IMR-90 (cell line): ENCODE measurements at regions not wholly inside any gene's neighbourhood (a gene's known extent, or its start where the extent isn't known, plus 50 kb on each side); places are given as distances from the start of the nearest gene placed in this dataset.

Experiments used
- ATAC-seq: fragments of 200-7000 bp; cut with Tn5 transposase; 2 replicates; pipeline ENCODE4 v1.9.1; 2020; ENCODE audit warnings: low read depth, mild to moderate bottlenecking, moderate library complexity
- BruUV-seq: library from RNA; stranded (reverse); fragments of 400-500 nt; replicated peaks from 2 replicates; lab custom pipeline; 2021; lab: Mats Ljungman, UMichigan
- CTCF ChIA-PET: fragments of 300-600 bp; formaldehyde crosslinking; extraction: SDS; loops from one replicate; lab custom pipeline; 2021; ENCODE audit warnings: antibody characterized with exemption; lab: Yijun Ruan, JAX
- POLR2A ChIA-PET: fragments of 300-600 bp; sonication (Branson Sonifier 250); formaldehyde crosslinking; loops from one replicate; lab custom pipeline; 2022; ENCODE audit warnings: antibody characterized with exemption; ENCODE audit not compliant: unreplicated experiment; lab: Charles Lee
- DNase-seq: peaks from one replicate; pipeline ENCODE4 v3.0.0; 2013
- H2AFZ ChIP-seq: replicated peaks from 2 replicates; pipeline ENCODE3; 2013; ENCODE audit warnings: low read length, mild to moderate bottlenecking; ENCODE audit not compliant: poor library complexity
- H2AK5ac ChIP-seq: 2 replicates; pipeline ENCODE4 v1.6.1; 2013; ENCODE audit warnings: low read depth, low read length, inconsistent platforms
- H2AK9ac ChIP-seq: replicated peaks from 2 replicates; pipeline ENCODE3; 2013; ENCODE audit warnings: mild to moderate bottlenecking, low read depth, low read length, moderate library complexity; ENCODE audit not compliant: poor library complexity
- H2BK120ac ChIP-seq: 2 replicates; pipeline ENCODE4 v1.6.1; 2013; ENCODE audit warnings: low read depth, low read length, inconsistent platforms
- H2BK15ac ChIP-seq: 3 replicates; pipeline ENCODE4 v1.6.1; 2013; ENCODE audit warnings: low read depth, low read length, inconsistent platforms
- H2BK20ac ChIP-seq: 2 replicates; pipeline ENCODE4 v1.6.1; 2013; ENCODE audit warnings: low read depth, mild to moderate bottlenecking, inconsistent platforms, low read length, moderate library complexity
- H2BK5ac ChIP-seq: 2 replicates; pipeline ENCODE4 v1.6.1; 2013; ENCODE audit warnings: mild to moderate bottlenecking, low read depth, low read length, inconsistent platforms; ENCODE audit not compliant: poor library complexity, severe bottlenecking
- H3K14ac ChIP-seq: replicated peaks from 2 replicates; pipeline ENCODE4 v1.6.1; 2013; ENCODE audit warnings: low read depth, low read length, inconsistent platforms
- H3K18ac ChIP-seq: 2 replicates; pipeline ENCODE4 v1.6.1; 2013; ENCODE audit warnings: low read depth, low read length, control low read depth
- H3K23ac ChIP-seq: 2 replicates; pipeline ENCODE4 v1.6.1; 2013; ENCODE audit warnings: low read depth, low read length, inconsistent platforms
- H3K27ac ChIP-seq: 2 replicates; pipeline ENCODE4 v1.5.1; 2013; ENCODE audit warnings: mild to moderate bottlenecking, control low read depth, low read length; ENCODE audit not compliant: insufficient read depth
- H3K27me3 ChIP-seq: 2 replicates; pipeline ENCODE4 v1.6.1; 2013; ENCODE audit warnings: low read length; ENCODE audit not compliant: control insufficient read depth, insufficient read depth
- H3K36me3 ChIP-seq: 2 replicates; pipeline ENCODE4 v1.6.1; 2013; ENCODE audit warnings: low read length, mixed read lengths; ENCODE audit not compliant: control insufficient read depth, insufficient read depth
- H3K4ac ChIP-seq: 2 replicates; pipeline ENCODE4 v1.6.1; 2013; ENCODE audit warnings: low read depth, low read length, inconsistent platforms
- H3K4me1 ChIP-seq: 2 replicates; pipeline ENCODE4 v1.6.1; 2013; ENCODE audit warnings: low read length, mixed read lengths; ENCODE audit not compliant: control insufficient read depth, insufficient read depth
- H3K4me2 ChIP-seq: 2 replicates; pipeline ENCODE4 v1.6.1; 2013; ENCODE audit warnings: low read depth, mild to moderate bottlenecking, control low read depth, low read length, moderate library complexity
- H3K4me3 ChIP-seq: 2 replicates; pipeline ENCODE4 v1.5.1; 2013; ENCODE audit warnings: low read depth, mild to moderate bottlenecking, control low read depth, low read length, moderate library complexity; ENCODE audit not compliant: insufficient read depth
- H3K56ac ChIP-seq: 2 replicates; pipeline ENCODE4 v1.6.1; 2013; ENCODE audit warnings: low read length, inconsistent platforms; ENCODE audit not compliant: insufficient read depth; ENCODE audit errors: extremely low read depth
- H3K79me1 ChIP-seq, 2 experiments: 2 replicates each; pipeline ENCODE4 v1.6.1; 2013; ENCODE audit warnings: low read length in 2 of 2, inconsistent platforms in 1 of 2, low read depth in 1 of 2
- H3K9ac ChIP-seq: 2 replicates; pipeline ENCODE4 v1.6.1; 2013; ENCODE audit warnings: low read depth, low read length, control low read depth
- H3K9me1 ChIP-seq: 2 replicates; pipeline ENCODE4 v1.6.1; 2013; ENCODE audit warnings: low read length, inconsistent platforms; ENCODE audit not compliant: insufficient read depth
- H3K9me3 ChIP-seq: 2 replicates; pipeline ENCODE4 v1.6.1; 2013; ENCODE audit warnings: low read length; ENCODE audit not compliant: control insufficient read depth, insufficient read depth
- H4K20me1 ChIP-seq: 2 replicates; pipeline ENCODE4 v1.6.1; 2013; ENCODE audit warnings: low read length, inconsistent platforms; ENCODE audit not compliant: insufficient read depth
- H4K5ac ChIP-seq: 2 replicates; pipeline ENCODE4 v1.6.1; 2013; ENCODE audit warnings: mild to moderate bottlenecking, low read depth, low read length, control low read depth
- H4K8ac ChIP-seq, 2 experiments: 2 replicates each; pipeline ENCODE4 v1.6.1; 2013; ENCODE audit warnings: low read depth in 2 of 2, low read length in 2 of 2, control low read depth in 1 of 2, inconsistent platforms in 1 of 2
- H4K91ac ChIP-seq: 2 replicates; pipeline ENCODE4 v1.6.1; 2013; ENCODE audit warnings: low read depth, low read length, inconsistent platforms; ENCODE audit not compliant: insufficient read depth
- BHLHE40 ChIP-seq: fragments of 150-350 bp; IDR thresholded peaks from 2 replicates; pipeline ENCODE4 v1.6.1; 2016; ENCODE audit warnings: mild to moderate bottlenecking, low read depth, low read length
- CEBPB ChIP-seq: IDR thresholded peaks from 2 replicates; pipeline ENCODE4 v1.6.1; 2012; ENCODE audit warnings: low read depth, low read length, improper control_type of control experiment
- CHD1 ChIP-seq: IDR thresholded peaks from 2 replicates; pipeline ENCODE4 v1.6.1; 2012; ENCODE audit warnings: low read depth, low read length, improper control_type of control experiment
- MAFK ChIP-seq: IDR thresholded peaks from 2 replicates; pipeline ENCODE4 v1.6.1; 2012; ENCODE audit warnings: low read depth, low read length, improper control_type of control experiment
- MXI1 ChIP-seq: IDR thresholded peaks from 2 replicates; pipeline ENCODE4 v1.6.1; 2012; ENCODE audit warnings: low read depth, mild to moderate bottlenecking, low read length, moderate library complexity, borderline replicate concordance
- NFE2L2 ChIP-seq: fragments of 150-350 bp; IDR thresholded peaks from 2 replicates; pipeline ENCODE4 v1.6.1; 2016; ENCODE audit warnings: low read depth, mild to moderate bottlenecking, low read length
- RCOR1 ChIP-seq: IDR thresholded peaks from 2 replicates; pipeline ENCODE4 v1.6.1; 2012; ENCODE audit warnings: mild to moderate bottlenecking, low read length, improper control_type of control experiment; ENCODE audit not compliant: insufficient replicate concordance
- WGBS, 2 experiments: methylation state at CpG; one replicate each; pipeline versions ENCODE4 v1.1.5 to v1.1.7; 2013; ENCODE audit warnings: missing lambda C conversion rate in 2 of 2; ENCODE audit not compliant: insufficient read length in 1 of 2; ENCODE audit errors: extremely low coverage in 2 of 2; 5-methylcytosine and 5-hydroxymethylcytosine counted together
- dilution Hi-C: fragments of 300-500 bp; cut with HindIII; formaldehyde crosslinking; loops from one replicate; pipeline ENCODE4 v1.14.3; 2018; ENCODE audit warnings: low sequenced_read_pairs; ENCODE audit not compliant: unreplicated experiment
- in situ Hi-C: fragments of 300-500 bp; cut with MboI; formaldehyde crosslinking; loops from 3 replicates; pipeline ENCODE4 v1.14.3; 2019; ENCODE audit warnings: low sequenced_read_pairs, inconsistent platforms, mixed read lengths
- intact Hi-C: fragments of 100-400 bp; cut with micrococcal nuclease; formaldehyde crosslinking; loops from 2 replicates; pipeline ENCODE4 v1.10.0; 2022
- TF ChIP-seq, protein P1 (sequence below): fragments of 150-350 bp; IDR thresholded peaks from 2 replicates; pipeline ENCODE4 v1.6.1; 2017; ENCODE audit warnings: mild to moderate bottlenecking, antibody characterized with exemption, low read length, low read depth

DNA sequence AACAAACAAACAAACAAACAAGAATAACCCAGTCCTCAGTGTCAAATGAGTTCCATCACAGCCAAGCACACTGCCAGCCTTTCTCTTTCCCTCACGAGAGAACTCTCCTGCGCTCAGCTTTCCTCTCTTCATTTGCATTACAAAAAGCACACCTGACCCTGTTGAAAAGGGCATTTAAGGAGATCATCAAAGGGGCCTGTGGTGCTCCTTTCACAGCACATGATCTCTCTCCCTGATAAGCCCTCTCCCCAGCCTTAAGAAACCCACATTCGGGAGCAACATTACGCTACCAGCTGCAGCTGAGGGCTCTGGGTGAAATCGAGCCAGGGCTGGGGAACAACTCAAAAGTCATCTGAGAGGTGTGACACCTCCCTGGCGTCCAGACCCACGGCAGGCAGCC is 165.6 kb upstream of the TMCC3 start:
- no peak overlapping the region for H3K56ac ChIP-seq
- TF ChIP-seq, protein P1, sequence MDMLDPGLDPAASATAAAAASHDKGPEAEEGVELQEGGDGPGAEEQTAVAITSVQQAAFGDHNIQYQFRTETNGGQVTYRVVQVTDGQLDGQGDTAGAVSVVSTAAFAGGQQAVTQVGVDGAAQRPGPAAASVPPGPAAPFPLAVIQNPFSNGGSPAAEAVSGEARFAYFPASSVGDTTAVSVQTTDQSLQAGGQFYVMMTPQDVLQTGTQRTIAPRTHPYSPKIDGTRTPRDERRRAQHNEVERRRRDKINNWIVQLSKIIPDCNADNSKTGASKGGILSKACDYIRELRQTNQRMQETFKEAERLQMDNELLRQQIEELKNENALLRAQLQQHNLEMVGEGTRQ, result no peak
- TF ChIP-seq MAFK, result no peak
- TF ChIP-seq BHLHE40, result no peak
- no peak for TF ChIP-seq MXI1
- no peak for TF ChIP-seq NFE2L2
- TF ChIP-seq CHD1, result no peak
- no peak for TF ChIP-seq CEBPB
- TF ChIP-seq RCOR1, result no peak
- no peak overlapping the region for H3K27ac ChIP-seq
- H4K91ac ChIP-seq, result no peak overlapping the region
- H3K4me2 ChIP-seq, result no peak overlapping the region
- DNase-seq (no peak), ATAC-seq (no peak)
- H2AK9ac ChIP-seq, result no peak overlapping the region
- H2BK15ac ChIP-seq, result no peak overlapping the region
- H4K8ac ChIP-seq, result no peak overlapping the region
- intact Hi-C loops, result no loop called here
- no peak overlapping the region for H3K9ac ChIP-seq
- no peaks in the 10 kb centered on the region for H3K79me1 ChIP-seq
- ChIA-PET CTCF (no interaction called here), POLR2A (no interaction called here)
- dilution Hi-C loops, result no loop called here
- H3K14ac ChIP-seq, result no peak overlapping the region
- BruUV-seq, result no TSS peak
- no peaks in the 10 kb centered on the region for H3K4me1 ChIP-seq
- H2BK120ac ChIP-seq, result no peak overlapping the region
- H2AK5ac ChIP-seq, result no peak overlapping the region
- peaks cover 2% of the 10 kb centered on the region for H3K27me3 ChIP-seq
- H3K9me3 ChIP-seq, result peaks cover 3% of the 10 kb centered on the region; the same call in 1 of the 2 replicates
- H3K9me1 ChIP-seq, result no peaks in the 10 kb centered on the region
- H4K5ac ChIP-seq, result no peak overlapping the region
- in situ Hi-C loops, result no loop called here
- H3K4me3 ChIP-seq, result no peak overlapping the region
- no peaks in the 10 kb centered on the region for H4K20me1 ChIP-seq
- H3K18ac ChIP-seq, result no peak overlapping the region
- H2BK5ac ChIP-seq, result no peak overlapping the region
- no peak overlapping the region for H2BK20ac ChIP-seq
- 81% methylated on average over 2 of the region's 7 CpGs; no CpG with 5 or more reads in 1 of the 2 experiments for WGBS, 2 experiments
- H3K36me3 ChIP-seq, result no peaks in the 10 kb centered on the region
- no peak overlapping the region for H3K23ac ChIP-seq
- no peak overlapping the region for H3K4ac ChIP-seq
- H2AFZ ChIP-seq, result no peak overlapping the region
